ENCODE measurements at regions not wholly inside any gene's neighbourhood (a gene's known extent, or its start where the extent isn't known, plus 50 kb on each side); places are given as distances from the start of the nearest gene placed in this dataset.
"Not testable (repeated sequence)": the region's sequence is repeated elsewhere in the genome, so short reads cannot be mapped to it uniquely, and the experiment has no call there.

GRCh38 chr5:155665361-155665760, 651.8 kb downstream of the KIF4B start:
- 26% methylated on average over 7 of the region's 7 CpGs for WGBS, 2 donors
- Histone ChIP-seq H3K27ac (no peak overlapping the region), H3K4me3 (replicated peaks in 1 of 3) (no peak overlapping the region), H3K4me1 (no peaks in the 10 kb centered on the region), H3K27me3 (no peaks in the 10 kb centered on the region), H3K9me3 (no peaks in the 10 kb centered on the region), H3K36me3 (no peaks in the 10 kb centered on the region)
- no peak for DNase-seq
- TF ChIP-seq CTCF (IDR thresholded peaks at IDR 0.05) (no peak), POLR2A (IDR thresholded peaks at IDR 0.05) (no peak)
- intact Hi-C loops (cut with DNase I), result no loop called here

GRCh38 chr5:155672001-155672400, 655.0 kb upstream of the SGCD start:
- intact Hi-C loops (cut with DNase I); DNase-seq; H3K27ac ChIP-seq; H3K9me3 ChIP-seq; H3K4me3 ChIP-seq (replicated peaks in 1 of 3); H3K27me3 ChIP-seq; H3K36me3 ChIP-seq; H3K4me1 ChIP-seq: not testable (repeated sequence)
- WGBS, 2 donors, result 66 to 70% methylated on average over 7 of the region's 7 CpGs

- Histone ChIP-seq H3K27me3 (no peaks in the 10 kb centered on the region), H3K27ac (no peak overlapping the region), H3K4me1 (no peaks in the 10 kb centered on the region), H3K36me3 (no peaks in the 10 kb centered on the region), H3K9me3 (no peaks in the 10 kb centered on the region), H3K4me3 (replicated peaks in 1 of 3) (no peak overlapping the region)
- DNase-seq, result no peak
- TF ChIP-seq POLR2A (IDR thresholded peaks at IDR 0.05) (no peak), CTCF (IDR thresholded peaks at IDR 0.05) (no peak)
- intact Hi-C loops (cut with DNase I), result no loop called here
These were observed 650.0 kb upstream of the SGCD start for GRCh38 chr5:155676967-155677366.

- Histone ChIP-seq H3K36me3 (no peaks in the 10 kb centered on the region), H3K4me3 (replicated peaks in 1 of 3) (no peak overlapping the region), H3K27ac (no peak overlapping the region), H3K4me1 (no peaks in the 10 kb centered on the region), H3K27me3 (no peaks in the 10 kb centered on the region), H3K9me3 (no peaks in the 10 kb centered on the region)
- TF ChIP-seq POLR2A (IDR thresholded peaks at IDR 0.05) (no peak), CTCF (IDR thresholded peaks at IDR 0.05) (no peak)
- intact Hi-C loops (cut with DNase I), result no loop called here
- WGBS, 2 donors, result 73 to 81% methylated on average over 2 of the region's 2 CpGs
- DNase-seq, result no peak
These were observed 648.6 kb upstream of the SGCD start for GRCh38 chr5:155678371-155678770.

GRCh38 chr5:155679530-155679929, 647.4 kb upstream of the SGCD start:
- 56 to 79% methylated on average over 1 of the region's 1 CpG for WGBS, 2 donors
- no peaks in the 10 kb centered on the region for H3K36me3 ChIP-seq
- intact Hi-C loops (cut with DNase I), result no loop called here

More at GRCh38 chr5:155679530-155679929, 647.4 kb upstream of the SGCD start:
- H3K9me3 ChIP-seq, result no peaks in the 10 kb centered on the region
- TF ChIP-seq POLR2A (IDR thresholded peaks at IDR 0.05) (no peak), CTCF (IDR thresholded peaks at IDR 0.05) (no peak)
- H3K27ac ChIP-seq, result no peak overlapping the region
- DNase-seq, result no peak
- no peaks in the 10 kb centered on the region for H3K27me3 ChIP-seq
- H3K4me3 ChIP-seq (replicated peaks in 1 of 3), result no peak overlapping the region
- no peaks in the 10 kb centered on the region for H3K4me1 ChIP-seq
